OCI-LY1 (cell line): ENCODE measurements at regions not wholly inside any gene's neighbourhood (a gene's known extent, or its start where the extent isn't known, plus 50 kb on each side); places are given as distances from the start of the nearest gene placed in this dataset.
A peak's percentile ranks its signal among the peaks of the same experiment; 100 is the strongest.

Experiments used
- H2AFZ ChIP-seq: fragments of 200-600 bp; sonication (generic), shearing (Covaris generic); 2 replicates; pipeline ENCODE4 v1.6.0; 2014; ENCODE audit warnings: antibody characterized with exemption, mild to moderate bottlenecking, low read length
- H3F3A ChIP-seq: fragments of 200-600 bp; sonication (generic), shearing (Covaris generic); 2 replicates; pipeline ENCODE4 v1.6.0; 2014; ENCODE audit warnings: mild to moderate bottlenecking, antibody characterized with exemption, low read length, moderate library complexity; ENCODE audit not compliant: insufficient read depth
- H3K27ac ChIP-seq: fragments of 200-600 bp; sonication (generic); 2 replicates; pipeline ENCODE4 v1.5.1; 2014; ENCODE audit warnings: low read length, mixed run types, mild to moderate bottlenecking, low read depth; ENCODE audit not compliant: poor library complexity, severe bottlenecking
- H3K27me3 ChIP-seq: fragments of 200-600 bp; sonication (generic); 2 replicates; pipeline ENCODE4 v1.6.0; 2014; ENCODE audit warnings: antibody characterized with exemption, mild to moderate bottlenecking, low read length, moderate library complexity; ENCODE audit not compliant: insufficient read depth
- H3K36me3 ChIP-seq: fragments of 200-600 bp; sonication (generic); 2 replicates; pipeline ENCODE4 v1.6.1; 2014; ENCODE audit warnings: mild to moderate bottlenecking, antibody characterized with exemption, low read length, moderate library complexity, mixed read lengths; ENCODE audit not compliant: insufficient read depth
- H3K4me1 ChIP-seq: fragments of 200-600 bp; sonication (generic); 2 replicates; pipeline ENCODE4 v1.5.1; 2014; ENCODE audit warnings: mild to moderate bottlenecking, low read length, moderate library complexity; ENCODE audit not compliant: insufficient read depth, severe bottlenecking
- H3K4me2 ChIP-seq: fragments of 200-600 bp; sonication (generic), shearing (Covaris generic); 2 replicates; pipeline ENCODE4 v1.6.1; 2014; ENCODE audit warnings: low read length
- H3K4me3 ChIP-seq: fragments of 200-600 bp; sonication (generic); 2 replicates; pipeline ENCODE4 v1.5.1; 2014; ENCODE audit warnings: low read length, low read depth, mild to moderate bottlenecking, mixed read lengths; ENCODE audit not compliant: poor library complexity, severe bottlenecking
- H3K79me2 ChIP-seq: fragments of 200-600 bp; shearing (Covaris generic); 2 replicates; pipeline ENCODE4 v1.6.1; 2016; ENCODE audit warnings: mixed run types, low read length, mixed read lengths; ENCODE audit not compliant: insufficient read depth
- H3K9ac ChIP-seq: fragments of 200-600 bp; sonication (generic), shearing (Covaris generic); 2 replicates; pipeline ENCODE4 v1.6.1; 2014; ENCODE audit warnings: mild to moderate bottlenecking, low read length, mixed read lengths
- H3K9me2 ChIP-seq: fragments of 200-600 bp; sonication (generic), shearing (Covaris generic); 2 replicates; pipeline ENCODE4 v1.6.1; 2014; ENCODE audit warnings: low read depth, mild to moderate bottlenecking, low read length, mixed read lengths
- H3K9me3 ChIP-seq: fragments of 200-600 bp; shearing (Covaris generic); 2 replicates; pipeline ENCODE4 v1.6.1; 2014; ENCODE audit warnings: low read length, mixed read lengths
- H4K20me1 ChIP-seq: fragments of 200-600 bp; sonication (generic), shearing (Covaris generic); 2 replicates; pipeline ENCODE4 v1.6.0; 2016; ENCODE audit warnings: mild to moderate bottlenecking, low read length; ENCODE audit not compliant: insufficient read depth
- EZH2 ChIP-seq: fragments of 200-600 bp; sonication (generic), shearing (Covaris generic); IDR thresholded peaks from 2 replicates; pipeline ENCODE4 v1.8.0; 2017; ENCODE audit warnings: borderline replicate concordance, mixed run types, mild to moderate bottlenecking, antibody characterized with exemption, low read length, moderate library complexity, mixed read lengths
- TF ChIP-seq, protein P1 (sequence below): fragments of 200-600 bp; sonication (generic), shearing (Covaris generic); IDR thresholded peaks from 2 replicates; pipeline ENCODE4 v1.5.1; 2017; ENCODE audit warnings: mild to moderate bottlenecking, antibody characterized with exemption, low read length, moderate library complexity, mixed read lengths

DNA sequence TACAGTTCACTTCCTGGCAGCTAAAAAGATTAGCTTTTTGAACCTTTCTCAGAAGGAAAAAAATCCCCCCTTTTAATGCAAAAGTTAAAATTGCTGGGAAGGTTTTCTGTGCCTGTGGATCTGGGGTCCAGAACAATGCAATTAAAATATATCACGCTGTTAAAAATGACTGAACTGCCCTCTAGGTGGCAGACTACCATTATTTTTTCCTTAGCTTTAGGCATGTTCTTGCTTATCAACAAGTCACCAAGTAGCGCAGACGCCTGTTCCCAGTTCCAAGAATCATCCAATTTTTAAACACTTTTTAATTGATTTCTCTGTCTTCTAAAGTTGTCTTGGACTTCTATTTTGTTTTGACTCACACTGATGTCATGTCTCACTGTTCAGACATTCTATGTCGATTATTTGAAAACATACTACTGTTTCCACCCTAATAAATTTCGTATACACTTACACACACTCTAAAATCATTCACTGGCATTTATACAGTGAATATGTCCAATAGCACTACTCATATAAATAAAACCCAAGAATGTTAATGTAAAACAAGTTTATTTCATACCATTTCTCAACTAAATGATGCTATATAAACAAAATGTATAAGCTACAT is 661.6 kb downstream of the RAPGEF2 start:
- TF ChIP-seq, protein P1, sequence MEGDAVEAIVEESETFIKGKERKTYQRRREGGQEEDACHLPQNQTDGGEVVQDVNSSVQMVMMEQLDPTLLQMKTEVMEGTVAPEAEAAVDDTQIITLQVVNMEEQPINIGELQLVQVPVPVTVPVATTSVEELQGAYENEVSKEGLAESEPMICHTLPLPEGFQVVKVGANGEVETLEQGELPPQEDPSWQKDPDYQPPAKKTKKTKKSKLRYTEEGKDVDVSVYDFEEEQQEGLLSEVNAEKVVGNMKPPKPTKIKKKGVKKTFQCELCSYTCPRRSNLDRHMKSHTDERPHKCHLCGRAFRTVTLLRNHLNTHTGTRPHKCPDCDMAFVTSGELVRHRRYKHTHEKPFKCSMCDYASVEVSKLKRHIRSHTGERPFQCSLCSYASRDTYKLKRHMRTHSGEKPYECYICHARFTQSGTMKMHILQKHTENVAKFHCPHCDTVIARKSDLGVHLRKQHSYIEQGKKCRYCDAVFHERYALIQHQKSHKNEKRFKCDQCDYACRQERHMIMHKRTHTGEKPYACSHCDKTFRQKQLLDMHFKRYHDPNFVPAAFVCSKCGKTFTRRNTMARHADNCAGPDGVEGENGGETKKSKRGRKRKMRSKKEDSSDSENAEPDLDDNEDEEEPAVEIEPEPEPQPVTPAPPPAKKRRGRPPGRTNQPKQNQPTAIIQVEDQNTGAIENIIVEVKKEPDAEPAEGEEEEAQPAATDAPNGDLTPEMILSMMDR = peak; percentile 63
- no peak for TF ChIP-seq EZH2
- H3K27me3 ChIP-seq = no peaks in the 10 kb centered on the region
- H3K27ac ChIP-seq = no peak overlapping the region
- no peaks in the 10 kb centered on the region for H3F3A ChIP-seq
- H3K4me2 ChIP-seq = no peak overlapping the region
- no peaks in the 10 kb centered on the region for H3K9me2 ChIP-seq
- no peak overlapping the region for H2AFZ ChIP-seq
- no peaks in the 10 kb centered on the region for H3K79me2 ChIP-seq
- H3K4me1 ChIP-seq = no peaks in the 10 kb centered on the region
- H3K36me3 ChIP-seq = no peaks in the 10 kb centered on the region
- no peaks in the 10 kb centered on the region for H4K20me1 ChIP-seq
- H3K4me3 ChIP-seq = no peak overlapping the region
- no peaks in the 10 kb centered on the region for H3K9me3 ChIP-seq
- H3K9ac ChIP-seq = no peak overlapping the region

DNA sequence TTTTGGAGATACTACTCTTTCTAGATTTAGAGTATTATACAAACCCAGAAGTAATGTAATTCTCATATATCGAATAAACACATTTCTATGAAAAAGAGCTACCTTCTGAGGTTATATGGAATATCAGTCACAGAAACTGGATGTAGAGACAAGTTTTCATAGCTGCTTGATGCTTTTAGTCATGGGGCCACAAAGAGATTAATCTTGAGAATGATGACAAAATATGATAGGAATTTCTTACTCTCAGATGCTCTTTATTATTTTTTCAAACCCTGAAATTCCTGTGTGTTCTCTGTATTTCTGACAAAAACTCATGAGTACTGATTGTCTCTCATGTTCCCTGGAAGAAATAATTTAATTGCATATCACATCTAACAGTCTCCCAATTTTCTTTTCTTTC is 662.5 kb downstream of the RAPGEF2 start:
- H3K27ac ChIP-seq = no peak overlapping the region
- no peak overlapping the region for H3K4me3 ChIP-seq
- no peaks in the 10 kb centered on the region for H3K9me2 ChIP-seq
- H3K79me2 ChIP-seq = no peaks in the 10 kb centered on the region
- H3F3A ChIP-seq = no peaks in the 10 kb centered on the region
- H3K4me1 ChIP-seq = no peaks in the 10 kb centered on the region
- no peak overlapping the region for H2AFZ ChIP-seq
- H3K4me2 ChIP-seq = no peak overlapping the region
- H4K20me1 ChIP-seq = no peaks in the 10 kb centered on the region
- no peaks in the 10 kb centered on the region for H3K27me3 ChIP-seq
- H3K36me3 ChIP-seq = no peaks in the 10 kb centered on the region
- no peaks in the 10 kb centered on the region for H3K9me3 ChIP-seq
- no peak overlapping the region for H3K9ac ChIP-seq
- TF ChIP-seq EZH2 = no peak
- TF ChIP-seq, protein P1 = no peak

GRCh38 chr4:159766241-159766640 is 663.4 kb downstream of the RAPGEF2 start:
- H2AFZ ChIP-seq = no peak overlapping the region
- H3K4me1 ChIP-seq = no peaks in the 10 kb centered on the region

More at GRCh38 chr4:159766241-159766640, 663.4 kb downstream of the RAPGEF2 start:
- H3F3A ChIP-seq = no peaks in the 10 kb centered on the region
- H3K27me3 ChIP-seq = no peaks in the 10 kb centered on the region
- H3K9me3 ChIP-seq = no peaks in the 10 kb centered on the region
- H3K9me2 ChIP-seq = no peaks in the 10 kb centered on the region
- no peak overlapping the region for H3K4me2 ChIP-seq
- no peaks in the 10 kb centered on the region for H4K20me1 ChIP-seq
- H3K4me3 ChIP-seq = no peak overlapping the region
- no peaks in the 10 kb centered on the region for H3K79me2 ChIP-seq
- no peaks in the 10 kb centered on the region for H3K36me3 ChIP-seq
- H3K9ac ChIP-seq = no peak overlapping the region
- no peak overlapping the region for H3K27ac ChIP-seq
- TF ChIP-seq, protein P1 = no peak
- TF ChIP-seq EZH2 = no peak
